ENCODE measurements at regions not wholly inside any gene's neighbourhood (a gene's known extent, or its start where the extent isn't known, plus 50 kb on each side); places are given as distances from the start of the nearest gene placed in this dataset.
"Not testable (repeated sequence)": the region's sequence is repeated elsewhere in the genome, so short reads cannot be mapped to it uniquely, and the experiment has no call there.

- H3K4me1 ChIP-seq (ENCODE audit: insufficient read depth, low read length, poor library complexity, severe bottlenecking): no peaks in the 10 kb centered on the region
- H3K36me3 ChIP-seq (ENCODE audit: insufficient read depth, low read length, poor library complexity, severe bottlenecking): no peaks in the 10 kb centered on the region
- H3K27me3 ChIP-seq (replicated peaks; ENCODE audit: insufficient read depth, low read depth, low read length, poor library complexity): no peaks in the 10 kb centered on the region
- H3K9me3 ChIP-seq (ENCODE audit: low read depth, low read length, poor library complexity, severe bottlenecking): no peaks in the 10 kb centered on the region
- H3K4me3 ChIP-seq (ENCODE audit: low read depth, low read length, poor library complexity, severe bottlenecking): no peak overlapping the region
- ChIA-PET POLR2A (ENCODE audit: low non-redundant PET) (no interaction called here), CTCF (no interaction called here)
- DNase-seq (ENCODE audit: low spot score): no peak
- no TSS peak for BruUV-seq (replicated peaks)
- H3K27ac ChIP-seq (ENCODE audit: low read depth, low read length, poor library complexity, severe bottlenecking): no peak overlapping the region
- intact Hi-C loops (cut with micrococcal nuclease; ENCODE audit: unreplicated experiment): no loop called here
- no peak for TF ChIP-seq CTCF (conservative IDR thresholded peaks at IDR 0.05; ENCODE audit: low read depth, low read length)
- TF ChIP-seq EZH2 (IDR thresholded peaks at IDR 0.05; ENCODE audit: borderline replicate concordance, low read depth, low read length, poor library complexity, severe bottlenecking): no peak
Measured at GRCh38 chr2:180695586-180696401, 284.6 kb upstream of the UBE2E3 start.

- POLR2A ChIA-PET (ENCODE audit: low non-redundant PET): no interaction called here
- intact Hi-C loops (cut with micrococcal nuclease; ENCODE audit: unreplicated experiment): no loop called here
- CTCF ChIA-PET: no interaction called here
Measured at GRCh38 chr2:180694445-180695421, 285.7 kb upstream of the UBE2E3 start.

GRCh38 chr2:180692322-180692721 is 288.1 kb upstream of the UBE2E3 start:
- Histone ChIP-seq H3K4me3 (ENCODE audit: low read depth, low read length, poor library complexity, severe bottlenecking) (no peak overlapping the region), H3K4me1 (ENCODE audit: insufficient read depth, low read length, poor library complexity, severe bottlenecking) (no peaks in the 10 kb centered on the region), H3K27me3 (replicated peaks; ENCODE audit: insufficient read depth, low read depth, low read length, poor library complexity) (no peaks in the 10 kb centered on the region), H3K27ac (ENCODE audit: low read depth, low read length, poor library complexity, severe bottlenecking) (no peak overlapping the region), H3K9me3 (ENCODE audit: low read depth, low read length, poor library complexity, severe bottlenecking) (no peaks in the 10 kb centered on the region), H3K36me3 (ENCODE audit: insufficient read depth, low read length, poor library complexity, severe bottlenecking) (no peaks in the 10 kb centered on the region)
- intact Hi-C loops (cut with micrococcal nuclease; ENCODE audit: unreplicated experiment): no loop called here
- no TSS peak for BruUV-seq (replicated peaks)
- ChIA-PET POLR2A (ENCODE audit: low non-redundant PET) (no interaction called here), CTCF (no interaction called here)
- no peak for TF ChIP-seq CTCF (conservative IDR thresholded peaks at IDR 0.05; ENCODE audit: low read depth, low read length)
- no peak for TF ChIP-seq EZH2 (IDR thresholded peaks at IDR 0.05; ENCODE audit: borderline replicate concordance, low read depth, low read length, poor library complexity, severe bottlenecking)
- DNase-seq (ENCODE audit: low spot score): no peak

More at GRCh38 chr2:180694445-180695421, 285.7 kb upstream of the UBE2E3 start:
- Histone ChIP-seq H3K4me3 (ENCODE audit: low read depth, low read length, poor library complexity, severe bottlenecking) (no peak overlapping the region), H3K36me3 (ENCODE audit: insufficient read depth, low read length, poor library complexity, severe bottlenecking) (no peaks in the 10 kb centered on the region), H3K4me1 (ENCODE audit: insufficient read depth, low read length, poor library complexity, severe bottlenecking) (no peaks in the 10 kb centered on the region), H3K9me3 (ENCODE audit: low read depth, low read length, poor library complexity, severe bottlenecking) (no peaks in the 10 kb centered on the region), H3K27ac (ENCODE audit: low read depth, low read length, poor library complexity, severe bottlenecking) (no peak overlapping the region), H3K27me3 (replicated peaks; ENCODE audit: insufficient read depth, low read depth, low read length, poor library complexity) (no peaks in the 10 kb centered on the region)
- no TSS peak for BruUV-seq (replicated peaks)
- TF ChIP-seq CTCF (conservative IDR thresholded peaks at IDR 0.05; ENCODE audit: low read depth, low read length) (no peak), EZH2 (IDR thresholded peaks at IDR 0.05; ENCODE audit: borderline replicate concordance, low read depth, low read length, poor library complexity, severe bottlenecking) (no peak)
- DNase-seq (ENCODE audit: low spot score): no peak

GRCh38 chr2:180691855-180692223 is 288.6 kb upstream of the UBE2E3 start:
- H3K27ac ChIP-seq (ENCODE audit: low read depth, low read length, poor library complexity, severe bottlenecking); DNase-seq (ENCODE audit: low spot score); H3K9me3 ChIP-seq (ENCODE audit: low read depth, low read length, poor library complexity, severe bottlenecking); POLR2A ChIA-PET (ENCODE audit: low non-redundant PET); H3K36me3 ChIP-seq (ENCODE audit: insufficient read depth, low read length, poor library complexity, severe bottlenecking); CTCF ChIA-PET; H3K4me1 ChIP-seq (ENCODE audit: insufficient read depth, low read length, poor library complexity, severe bottlenecking); BruUV-seq (replicated peaks); H3K4me3 ChIP-seq (ENCODE audit: low read depth, low read length, poor library complexity, severe bottlenecking); intact Hi-C loops (cut with micrococcal nuclease; ENCODE audit: unreplicated experiment); H3K27me3 ChIP-seq (replicated peaks; ENCODE audit: insufficient read depth, low read depth, low read length, poor library complexity): not testable (repeated sequence)

All from A673 (cell line).